ENCODE measurements at regions not wholly inside any gene's neighbourhood (a gene's known extent, or its start where the extent isn't known, plus 50 kb on each side); places are given as distances from the start of the nearest gene placed in this dataset.

DNA sequence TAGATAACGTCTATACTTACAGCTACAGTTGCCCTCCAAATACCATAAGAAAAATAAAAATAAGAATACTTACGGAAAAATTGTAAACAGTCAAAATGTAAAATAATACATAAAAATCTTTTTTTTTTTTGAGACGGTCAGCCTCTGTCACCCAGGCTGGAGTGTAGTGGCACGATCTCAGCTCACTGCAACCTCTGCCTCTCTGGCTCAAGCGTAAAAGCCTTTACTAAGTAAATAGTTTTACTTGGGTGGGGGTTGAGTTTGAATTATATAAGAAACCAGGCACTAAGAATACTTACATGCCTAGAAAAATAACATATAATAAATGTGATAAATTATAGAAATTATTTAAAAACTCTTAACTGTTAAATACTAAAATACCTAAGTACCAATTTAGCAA lies 1413.0 kb upstream of the PRR20A start (continued):
- TF ChIP-seq RBBP5 (IDR thresholded peaks at IDR 0.05; ENCODE audit: borderline replicate concordance, low read depth, low read length): no peak
- TF ChIP-seq SIX5 (IDR thresholded peaks at IDR 0.05; ENCODE audit: low read depth, low read length): no peak
- no peak for TF ChIP-seq TBP (IDR thresholded peaks at IDR 0.05; ENCODE audit: low read depth, low read length)

All from H1 (cell line).